NCI-H748 (cell line): ENCODE measurements at regions not wholly inside any gene's neighbourhood (a gene's known extent, or its start where the extent isn't known, plus 50 kb on each side); places are given as distances from the start of the nearest gene placed in this dataset.

Experiments used
- DNase-seq: peaks from one replicate; lab custom pipeline; 2025; ENCODE audit not compliant: unreplicated experiment; lab: John Stamatoyannopoulos, UW

GRCh38 chr9:1653282-1653681 lies 361.9 kb upstream of the SMARCA2 start:
- no peak for DNase-seq

- DNase-seq, result no peak
Measured at GRCh38 chr9:1658661-1659362, 356.3 kb upstream of the SMARCA2 start.

GRCh38 chr9:1659363-1659690 lies 355.8 kb upstream of the SMARCA2 start:
- DNase-seq, result no peak

- DNase-seq, result no peak
Measured at GRCh38 chr9:1668441-1668840, 346.7 kb upstream of the SMARCA2 start.

GRCh38 chr9:1673300-1673699 lies 341.8 kb upstream of the SMARCA2 start:
- no peak for DNase-seq

- DNase-seq, result no peak
Measured at GRCh38 chr9:1676771-1677170, 338.4 kb upstream of the SMARCA2 start.

GRCh38 chr9:1683951-1684350 lies 331.2 kb upstream of the SMARCA2 start:
- DNase-seq, result no peak

GRCh38 chr9:1698991-1699390 lies 316.2 kb upstream of the SMARCA2 start:
- no peak for DNase-seq

- no peak for DNase-seq
Measured at GRCh38 chr9:1701113-1701512, 314.0 kb upstream of the SMARCA2 start.

GRCh38 chr9:1702701-1703100 lies 312.4 kb upstream of the SMARCA2 start:
- no peak for DNase-seq

- DNase-seq, result peak; percentile 85
Measured at GRCh38 chr9:1707291-1707690, 307.9 kb upstream of the SMARCA2 start.

- peak; percentile 16 for DNase-seq
Measured at GRCh38 chr9:1708219-1708618, 306.9 kb upstream of the SMARCA2 start.

- peak; percentile 12 for DNase-seq
Measured at GRCh38 chr9:1709347-1709746, 305.8 kb upstream of the SMARCA2 start.

- DNase-seq, result no peak
Measured at GRCh38 chr9:1712861-1713450, 302.2 kb upstream of the SMARCA2 start.

GRCh38 chr9:1713841-1714240 lies 301.3 kb upstream of the SMARCA2 start:
- DNase-seq, result no peak

GRCh38 chr9:1717882-1718281 lies 297.3 kb upstream of the SMARCA2 start:
- no peak for DNase-seq

- peak; percentile 95 for DNase-seq
Measured at GRCh38 chr9:1718836-1719235, 296.3 kb upstream of the SMARCA2 start.

- DNase-seq, result peak; percentile 84
Measured at GRCh38 chr9:1721196-1721595, 294.0 kb upstream of the SMARCA2 start.

- DNase-seq, result peak; percentile 14
Measured at GRCh38 chr9:1722404-1722803, 292.7 kb upstream of the SMARCA2 start.

- DNase-seq, result no peak
Measured at GRCh38 chr9:1723522-1724015, 291.6 kb upstream of the SMARCA2 start.

- peak; percentile 22 for DNase-seq
Measured at GRCh38 chr9:1726993-1727759, 288.0 kb upstream of the SMARCA2 start.

GRCh38 chr9:1729631-1730030 lies 285.5 kb upstream of the SMARCA2 start:
- no peak for DNase-seq
